SK-N-SH (cell line): ENCODE measurements at regions not wholly inside any gene's neighbourhood (a gene's known extent, or its start where the extent isn't known, plus 50 kb on each side); places are given as distances from the start of the nearest gene placed in this dataset.

ENCODE experiments used
- CTCF ChIA-PET: fragments of 300-600, 350-600 bp; formaldehyde crosslinking; extraction: SDS; loops from one replicate; lab custom pipeline; 2021; lab: Yijun Ruan, JAX
- POLR2A ChIA-PET: fragments of 350-600 bp; sonication (Branson Sonifier 250); formaldehyde crosslinking; extraction: SDS; loops from one replicate; lab custom pipeline; 2020; ENCODE audit warnings: antibody characterized with exemption, inconsistent platforms; lab: Yijun Ruan, JAX
- DNase-seq: peaks from one replicate; pipeline ENCODE4 v3.0.0; 2012
- H2AFZ ChIP-seq: fragments of 200-600 bp; sonication (generic); 2 replicates; pipeline ENCODE4 v1.8.1; 2016; ENCODE audit warnings: antibody characterized with exemption, mild to moderate bottlenecking, low read depth
- H3F3A ChIP-seq: fragments of 200-600 bp; sonication (generic); replicated peaks from 2 replicates; pipeline ENCODE3; 2016; ENCODE audit warnings: antibody characterized with exemption, mild to moderate bottlenecking; ENCODE audit not compliant: insufficient read depth
- H3K27ac ChIP-seq, 2 experiments: fragments of 200-500 bp in 1 of 2; fragments of 200-600 bp in 1 of 2; sonication (Bioruptor generic) in 1 of 2; sonication (generic), shearing (Covaris generic) in 1 of 2; 2 replicates each; pipeline versions ENCODE4 v1.5.1 to v1.6.1; 2014 to 2016; ENCODE audit warnings: low read depth in 2 of 2, inconsistent platforms in 1 of 2, low read length in 1 of 2, mild to moderate bottlenecking in 1 of 2, mixed read lengths in 1 of 2
- H3K27me3 ChIP-seq: fragments of 200-600 bp; sonication (generic), shearing (Covaris generic); 2 replicates; pipeline ENCODE4 v1.6.1; 2016; ENCODE audit warnings: mixed run types; ENCODE audit not compliant: insufficient read depth
- H3K36me3 ChIP-seq, 2 experiments: fragments of 200-500 bp in 1 of 2; fragments of 200-600 bp in 1 of 2; sonication (Bioruptor generic) in 1 of 2; sonication (generic) in 1 of 2; replicated peaks in 1 of 2; 2 replicates each; pipeline versions ENCODE3 to v1.5.1; 2014 to 2016; ENCODE audit warnings: low read length in 1 of 2, mild to moderate bottlenecking in 1 of 2; ENCODE audit not compliant: insufficient read depth in 2 of 2, control insufficient read depth in 1 of 2
- H3K4me1 ChIP-seq, 2 experiments: fragments of 200-500 bp in 1 of 2; fragments of 200-600 bp in 1 of 2; sonication (Bioruptor generic) in 1 of 2; sonication (generic), shearing (Covaris generic) in 1 of 2; 2 replicates each; pipeline versions ENCODE4 v1.5.1 to v1.6.1; 2014 to 2016; ENCODE audit warnings: low read depth in 1 of 2, low read length in 1 of 2, mixed run types in 1 of 2; ENCODE audit not compliant: insufficient read depth in 2 of 2, control insufficient read depth in 1 of 2
- H3K4me2 ChIP-seq: fragments of 200-600 bp; sonication (generic), shearing (Covaris generic); 2 replicates; pipeline ENCODE4 v1.6.1; 2017; ENCODE audit warnings: mixed run types
- H3K4me3 ChIP-seq, 2 experiments: fragments of 200-500 bp in 1 of 2; fragments of 200-600 bp in 1 of 2; sonication (Bioruptor generic) in 1 of 2; sonication (generic), shearing (Covaris generic) in 1 of 2; 2 replicates each; pipeline versions ENCODE4 v1.5.1 to v1.8.1; 2014 to 2016; ENCODE audit warnings: low read depth in 2 of 2, inconsistent platforms in 1 of 2, low read length in 1 of 2, mild to moderate bottlenecking in 1 of 2, mixed read lengths in 1 of 2, moderate library complexity in 1 of 2
- H3K79me2 ChIP-seq: fragments of 200-600 bp; sonication (generic); 2 replicates; pipeline ENCODE4 v1.8.1; 2017; ENCODE audit warnings: mild to moderate bottlenecking; ENCODE audit not compliant: insufficient read depth
- H3K9ac ChIP-seq: fragments of 200-600 bp; sonication (generic); 2 replicates; pipeline ENCODE4 v1.6.1; 2017; ENCODE audit warnings: mixed run types
- H3K9me2 ChIP-seq: fragments of 200-600 bp; sonication (generic); 2 replicates; pipeline ENCODE4 v1.6.1; 2017; ENCODE audit warnings: mixed run types
- H3K9me3 ChIP-seq: fragments of 200-600 bp; sonication (generic); 2 replicates; pipeline ENCODE4 v1.6.1; 2017; ENCODE audit warnings: mixed run types, mild to moderate bottlenecking, moderate library complexity
- H4K20me1 ChIP-seq: fragments of 200-600 bp; sonication (generic); 2 replicates; pipeline ENCODE4 v1.6.1; 2017; ENCODE audit warnings: mild to moderate bottlenecking, mixed run types; ENCODE audit not compliant: insufficient read depth
- FOSL2 ChIP-seq: IDR thresholded peaks from 2 replicates; pipeline ENCODE4 v1.4.0; 2012; ENCODE audit warnings: low read depth, mild to moderate bottlenecking, moderate library complexity, borderline replicate concordance
- FOXM1 ChIP-seq: IDR thresholded peaks from 2 replicates; pipeline ENCODE4 v1.4.0; 2012; ENCODE audit warnings: low read depth, mild to moderate bottlenecking
- GABPA ChIP-seq: IDR thresholded peaks from 2 replicates; pipeline ENCODE4 v1.4.0; 2012; ENCODE audit warnings: low read depth, mild to moderate bottlenecking
- MEF2A ChIP-seq: IDR thresholded peaks from 2 replicates; pipeline ENCODE4 v1.4.0; 2012; ENCODE audit warnings: low read depth, borderline replicate concordance
- MXI1 ChIP-seq: IDR thresholded peaks from 2 replicates; pipeline ENCODE4 v1.6.1; 2012; ENCODE audit warnings: mild to moderate bottlenecking, low read depth, low read length, improper control_type of control experiment
- NRF1 ChIP-seq: IDR thresholded peaks from 2 replicates; pipeline ENCODE4 v1.6.1; 2012; ENCODE audit warnings: low read depth, mild to moderate bottlenecking, low read length
- POLR2AphosphoS5 ChIP-seq: IDR thresholded peaks from 2 replicates; pipeline ENCODE4 v1.6.1; 2012; ENCODE audit warnings: low read depth, low read length
- RAD21 ChIP-seq: IDR thresholded peaks from 2 replicates; pipeline ENCODE4 v1.6.1; 2012; ENCODE audit warnings: mild to moderate bottlenecking, low read length
- RCOR1 ChIP-seq: fragments of 150-350 bp; IDR thresholded peaks from 2 replicates; pipeline ENCODE4 v1.6.1; 2017; ENCODE audit warnings: antibody characterized with exemption, low read length
- SIN3A ChIP-seq: IDR thresholded peaks from 2 replicates; pipeline ENCODE4 v1.6.1; 2012; ENCODE audit warnings: low read depth, mild to moderate bottlenecking, low read length, moderate library complexity, borderline replicate concordance
- TAF1 ChIP-seq: IDR thresholded peaks from 2 replicates; pipeline ENCODE4 v1.6.1; 2012; ENCODE audit warnings: low read depth, mild to moderate bottlenecking, low read length, moderate library complexity, borderline replicate concordance
- TCF12 ChIP-seq: IDR thresholded peaks from 2 replicates; pipeline ENCODE4 v1.4.0; 2012
- TEAD4 ChIP-seq: IDR thresholded peaks from 2 replicates; pipeline ENCODE4 v1.4.0; 2012; ENCODE audit warnings: mild to moderate bottlenecking, borderline replicate concordance; ENCODE audit not compliant: insufficient read depth
- YY1 ChIP-seq: IDR thresholded peaks from 2 replicates; pipeline ENCODE4 v1.4.0; 2012; ENCODE audit warnings: low read depth, mild to moderate bottlenecking
- WGBS: methylation state at CpG from one replicate; pipeline ENCODE4 v1.1.6; 2017; ENCODE audit warnings: low lambda C conversion rate; 5-methylcytosine and 5-hydroxymethylcytosine counted together
- TF ChIP-seq, protein P1 (sequence below): fragments of 150-350 bp; IDR thresholded peaks from 2 replicates; pipeline ENCODE4 v1.6.1; 2016; ENCODE audit warnings: mild to moderate bottlenecking, low read depth, low read length
- TF ChIP-seq, protein P2 (sequence below): IDR thresholded peaks from 2 replicates; pipeline ENCODE4 v1.6.1; 2012; ENCODE audit warnings: mild to moderate bottlenecking, low read depth, low read length, moderate library complexity
- TF ChIP-seq, protein P3 (sequence below): IDR thresholded peaks from 2 replicates; pipeline ENCODE4 v1.4.0; 2012; ENCODE audit warnings: low read depth, borderline replicate concordance
- TF ChIP-seq, protein P4 (sequence below): IDR thresholded peaks from 2 replicates; pipeline ENCODE4 v1.4.0; 2012; ENCODE audit warnings: low read depth, borderline replicate concordance

DNA sequence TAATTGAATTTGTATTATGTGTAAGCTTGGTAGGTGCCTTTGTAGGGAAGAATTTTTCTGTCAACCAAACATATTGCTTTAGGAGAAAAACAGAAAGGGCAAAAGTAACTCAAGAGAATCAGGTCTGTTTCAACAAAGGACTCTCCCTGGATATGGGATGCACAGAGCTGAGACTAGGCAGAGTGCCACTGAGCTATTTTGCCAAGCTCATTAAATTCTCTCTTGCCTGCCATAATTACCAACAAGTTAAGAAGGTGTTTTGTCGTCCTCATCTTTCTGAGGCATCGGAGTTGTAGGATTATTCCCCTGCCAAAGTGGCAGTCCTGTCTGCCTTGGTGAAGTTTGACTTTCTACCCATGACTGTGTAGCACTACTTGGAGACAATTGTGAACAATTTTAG lies 438.9 kb upstream of the SEL1L start (continued):
- TF ChIP-seq, protein P1, sequence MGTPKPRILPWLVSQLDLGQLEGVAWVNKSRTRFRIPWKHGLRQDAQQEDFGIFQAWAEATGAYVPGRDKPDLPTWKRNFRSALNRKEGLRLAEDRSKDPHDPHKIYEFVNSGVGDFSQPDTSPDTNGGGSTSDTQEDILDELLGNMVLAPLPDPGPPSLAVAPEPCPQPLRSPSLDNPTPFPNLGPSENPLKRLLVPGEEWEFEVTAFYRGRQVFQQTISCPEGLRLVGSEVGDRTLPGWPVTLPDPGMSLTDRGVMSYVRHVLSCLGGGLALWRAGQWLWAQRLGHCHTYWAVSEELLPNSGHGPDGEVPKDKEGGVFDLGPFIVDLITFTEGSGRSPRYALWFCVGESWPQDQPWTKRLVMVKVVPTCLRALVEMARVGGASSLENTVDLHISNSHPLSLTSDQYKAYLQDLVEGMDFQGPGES = no peak
- no peak for TF ChIP-seq MEF2A

DNA sequence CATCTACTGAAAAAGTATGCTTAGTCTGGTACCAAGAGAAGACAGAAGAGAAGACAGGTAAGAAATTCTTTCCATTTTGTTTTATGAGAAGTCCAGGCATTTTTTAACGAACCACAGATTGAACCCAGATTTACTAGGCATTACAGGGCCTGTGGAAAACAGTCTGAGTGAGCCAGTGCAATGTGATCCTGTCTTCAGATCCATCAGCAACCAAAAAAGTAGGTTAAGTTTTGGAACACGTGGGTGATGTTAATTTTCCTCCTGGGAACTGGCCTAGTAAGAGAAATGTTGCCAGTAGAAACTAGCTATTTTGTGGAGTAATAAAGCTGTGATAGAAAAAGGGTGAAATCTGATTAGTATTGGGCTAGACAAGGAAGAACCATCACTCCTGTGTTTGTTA lies 440.9 kb upstream of the SEL1L start:
- Histone ChIP-seq H3K4me3 (no peak overlapping the region), H3K4me1 (no peaks in the 10 kb centered on the region), H3K27me3 (no peaks in the 10 kb centered on the region), H3K4me2 (no peak overlapping the region), H2AFZ (no peak overlapping the region), H3K27ac (no peak overlapping the region), H4K20me1 (no peaks in the 10 kb centered on the region), H3K36me3 (no peaks in the 10 kb centered on the region)
- CTCF ChIA-PET = interaction anchor here (1.5 kb wide), 1 partner anchor 15 kb away, joined by 3 read pairs; no protein-coding TSS in a partner anchor
- no peak for DNase-seq
- POLR2A ChIA-PET = no interaction called here
- no peak for TF ChIP-seq NRF1
- no peak for TF ChIP-seq TEAD4
- TF ChIP-seq TAF1 = no peak
- TF ChIP-seq POLR2AphosphoS5 = no peak
- TF ChIP-seq FOSL2 = no peak
- TF ChIP-seq RCOR1 = no peak
- no peak for TF ChIP-seq FOXM1
- TF ChIP-seq TCF12 = no peak
- TF ChIP-seq, protein P1 = no peak
- no peak for TF ChIP-seq YY1
- TF ChIP-seq, protein P2, sequence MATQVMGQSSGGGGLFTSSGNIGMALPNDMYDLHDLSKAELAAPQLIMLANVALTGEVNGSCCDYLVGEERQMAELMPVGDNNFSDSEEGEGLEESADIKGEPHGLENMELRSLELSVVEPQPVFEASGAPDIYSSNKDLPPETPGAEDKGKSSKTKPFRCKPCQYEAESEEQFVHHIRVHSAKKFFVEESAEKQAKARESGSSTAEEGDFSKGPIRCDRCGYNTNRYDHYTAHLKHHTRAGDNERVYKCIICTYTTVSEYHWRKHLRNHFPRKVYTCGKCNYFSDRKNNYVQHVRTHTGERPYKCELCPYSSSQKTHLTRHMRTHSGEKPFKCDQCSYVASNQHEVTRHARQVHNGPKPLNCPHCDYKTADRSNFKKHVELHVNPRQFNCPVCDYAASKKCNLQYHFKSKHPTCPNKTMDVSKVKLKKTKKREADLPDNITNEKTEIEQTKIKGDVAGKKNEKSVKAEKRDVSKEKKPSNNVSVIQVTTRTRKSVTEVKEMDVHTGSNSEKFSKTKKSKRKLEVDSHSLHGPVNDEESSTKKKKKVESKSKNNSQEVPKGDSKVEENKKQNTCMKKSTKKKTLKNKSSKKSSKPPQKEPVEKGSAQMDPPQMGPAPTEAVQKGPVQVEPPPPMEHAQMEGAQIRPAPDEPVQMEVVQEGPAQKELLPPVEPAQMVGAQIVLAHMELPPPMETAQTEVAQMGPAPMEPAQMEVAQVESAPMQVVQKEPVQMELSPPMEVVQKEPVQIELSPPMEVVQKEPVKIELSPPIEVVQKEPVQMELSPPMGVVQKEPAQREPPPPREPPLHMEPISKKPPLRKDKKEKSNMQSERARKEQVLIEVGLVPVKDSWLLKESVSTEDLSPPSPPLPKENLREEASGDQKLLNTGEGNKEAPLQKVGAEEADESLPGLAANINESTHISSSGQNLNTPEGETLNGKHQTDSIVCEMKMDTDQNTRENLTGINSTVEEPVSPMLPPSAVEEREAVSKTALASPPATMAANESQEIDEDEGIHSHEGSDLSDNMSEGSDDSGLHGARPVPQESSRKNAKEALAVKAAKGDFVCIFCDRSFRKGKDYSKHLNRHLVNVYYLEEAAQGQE = no peak
- no peak for TF ChIP-seq MXI1
- TF ChIP-seq, protein P3, sequence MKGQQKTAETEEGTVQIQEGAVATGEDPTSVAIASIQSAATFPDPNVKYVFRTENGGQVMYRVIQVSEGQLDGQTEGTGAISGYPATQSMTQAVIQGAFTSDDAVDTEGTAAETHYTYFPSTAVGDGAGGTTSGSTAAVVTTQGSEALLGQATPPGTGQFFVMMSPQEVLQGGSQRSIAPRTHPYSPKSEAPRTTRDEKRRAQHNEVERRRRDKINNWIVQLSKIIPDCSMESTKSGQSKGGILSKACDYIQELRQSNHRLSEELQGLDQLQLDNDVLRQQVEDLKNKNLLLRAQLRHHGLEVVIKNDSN = no peak
- TF ChIP-seq, protein P4, sequence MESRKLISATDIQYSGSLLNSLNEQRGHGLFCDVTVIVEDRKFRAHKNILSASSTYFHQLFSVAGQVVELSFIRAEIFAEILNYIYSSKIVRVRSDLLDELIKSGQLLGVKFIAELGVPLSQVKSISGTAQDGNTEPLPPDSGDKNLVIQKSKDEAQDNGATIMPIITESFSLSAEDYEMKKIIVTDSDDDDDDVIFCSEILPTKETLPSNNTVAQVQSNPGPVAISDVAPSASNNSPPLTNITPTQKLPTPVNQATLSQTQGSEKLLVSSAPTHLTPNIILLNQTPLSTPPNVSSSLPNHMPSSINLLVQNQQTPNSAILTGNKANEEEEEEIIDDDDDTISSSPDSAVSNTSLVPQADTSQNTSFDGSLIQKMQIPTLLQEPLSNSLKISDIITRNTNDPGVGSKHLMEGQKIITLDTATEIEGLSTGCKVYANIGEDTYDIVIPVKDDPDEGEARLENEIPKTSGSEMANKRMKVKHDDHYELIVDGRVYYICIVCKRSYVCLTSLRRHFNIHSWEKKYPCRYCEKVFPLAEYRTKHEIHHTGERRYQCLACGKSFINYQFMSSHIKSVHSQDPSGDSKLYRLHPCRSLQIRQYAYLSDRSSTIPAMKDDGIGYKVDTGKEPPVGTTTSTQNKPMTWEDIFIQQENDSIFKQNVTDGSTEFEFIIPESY = no peak
- no peak for TF ChIP-seq SIN3A
- TF ChIP-seq RAD21 = no peak
- TF ChIP-seq GABPA = no peak
- TF ChIP-seq, all 33 proteins: peak for 0
- H3K9ac ChIP-seq = no peak overlapping the region
- 0% methylated on average over 2 of the region's 2 CpGs for WGBS
- no peaks in the 10 kb centered on the region for H3K9me2 ChIP-seq
- no peaks in the 10 kb centered on the region for H3K79me2 ChIP-seq
- no peaks in the 10 kb centered on the region for H3K9me3 ChIP-seq
- H3F3A ChIP-seq = no peaks in the 10 kb centered on the region
